ENCODE measurements at regions not wholly inside any gene's neighbourhood (a gene's known extent, or its start where the extent isn't known, plus 50 kb on each side); places are given as distances from the start of the nearest gene placed in this dataset.

- TF ChIP-seq CTCF (IDR thresholded peaks at IDR 0.05) (no peak), ZFX (IDR thresholded peaks at IDR 0.05; ENCODE audit: borderline replicate concordance) (no peak)
- H3K27ac ChIP-seq = no peak overlapping the region
Observed at GRCh38 chr5:117801583-117801982, 1186.8 kb downstream of the DTWD2 start.

GRCh38 chr5:117800261-117800660, 1188.1 kb downstream of the DTWD2 start:
- peak overlapping the region; percentile 10; the same call in 1 of the 2 replicates for H3K27ac ChIP-seq
- TF ChIP-seq CTCF (IDR thresholded peaks at IDR 0.05) = no peak
- TF ChIP-seq ZFX (IDR thresholded peaks at IDR 0.05; ENCODE audit: borderline replicate concordance) = no peak

GRCh38 chr5:117794847-117795246, 1193.5 kb downstream of the DTWD2 start:
- no peak overlapping the region for H3K27ac ChIP-seq
- TF ChIP-seq ZFX (IDR thresholded peaks at IDR 0.05; ENCODE audit: borderline replicate concordance) = no peak

GRCh38 chr5:117793963-117794362, 1194.4 kb downstream of the DTWD2 start:
- H3K27ac ChIP-seq = no peak overlapping the region
- no peak for TF ChIP-seq CTCF (IDR thresholded peaks at IDR 0.05)
- TF ChIP-seq ZFX (IDR thresholded peaks at IDR 0.05; ENCODE audit: borderline replicate concordance) = no peak

GRCh38 chr5:117792476-117792875, 1195.9 kb downstream of the DTWD2 start:
- TF ChIP-seq CTCF (IDR thresholded peaks at IDR 0.05) (no peak), ZFX (IDR thresholded peaks at IDR 0.05; ENCODE audit: borderline replicate concordance) (no peak)

GRCh38 chr5:117788596-117788995, 1199.8 kb downstream of the DTWD2 start:
- no peak for TF ChIP-seq ZFX (IDR thresholded peaks at IDR 0.05; ENCODE audit: borderline replicate concordance)
- TF ChIP-seq CTCF (IDR thresholded peaks at IDR 0.05) = 0 out of 2 replicates have a peak, but pooled peaks have one; percentile 6
- no peak overlapping the region for H3K27ac ChIP-seq

More at GRCh38 chr5:117792476-117792875, 1195.9 kb downstream of the DTWD2 start:
- no peak overlapping the region for H3K27ac ChIP-seq

GRCh38 chr5:117779171-117779570, 1204.5 kb upstream of the SEMA6A start:
- no peak overlapping the region for H3K27ac ChIP-seq
- TF ChIP-seq CTCF (IDR thresholded peaks at IDR 0.05) (no peak), ZFX (IDR thresholded peaks at IDR 0.05; ENCODE audit: borderline replicate concordance) (no peak)

- H3K27ac ChIP-seq = no peak overlapping the region
- no peak for TF ChIP-seq ZFX (IDR thresholded peaks at IDR 0.05; ENCODE audit: borderline replicate concordance)
- TF ChIP-seq CTCF (IDR thresholded peaks at IDR 0.05) = no peak
Observed at GRCh38 chr5:117776977-117777376, 1202.4 kb upstream of the SEMA6A start.

All from 22Rv1 (cell line).